GM20000 (cell line): ENCODE measurements at regions not wholly inside any gene's neighbourhood (a gene's known extent, or its start where the extent isn't known, plus 50 kb on each side); places are given as distances from the start of the nearest gene placed in this dataset.

ENCODE experiments used
- DNase-seq: peaks from one replicate; pipeline ENCODE4 v3.0.0; 2012; ENCODE audit warnings: low spot score
- TF ChIP-seq, protein P1 (sequence below): IDR thresholded peaks from 2 replicates; pipeline ENCODE4 v1.5.1; 2012; ENCODE audit warnings: mild to moderate bottlenecking, control low read depth; ENCODE audit errors: extremely low read depth, missing control alignments

DNA sequence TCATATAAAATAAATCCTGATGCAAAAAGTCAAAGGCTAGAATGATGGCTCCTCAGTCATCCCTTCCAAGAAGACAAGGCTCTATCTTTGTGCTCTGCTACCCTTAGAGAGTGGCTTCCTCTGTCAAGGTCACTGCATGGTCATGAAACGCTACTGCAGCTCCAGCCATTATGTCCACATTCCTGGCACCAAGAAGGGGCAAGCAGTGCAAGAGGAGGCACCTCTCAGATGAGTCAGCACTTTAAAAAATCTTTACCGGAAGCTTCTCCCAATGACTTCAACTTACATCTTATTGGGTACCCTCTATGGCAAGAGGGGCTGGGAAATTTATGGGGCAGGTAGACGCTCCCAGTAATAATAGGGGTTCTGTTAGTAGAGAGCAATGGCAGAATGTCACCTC lies 129.5 kb upstream of the CPEB4 start:
- TF ChIP-seq, protein P1, sequence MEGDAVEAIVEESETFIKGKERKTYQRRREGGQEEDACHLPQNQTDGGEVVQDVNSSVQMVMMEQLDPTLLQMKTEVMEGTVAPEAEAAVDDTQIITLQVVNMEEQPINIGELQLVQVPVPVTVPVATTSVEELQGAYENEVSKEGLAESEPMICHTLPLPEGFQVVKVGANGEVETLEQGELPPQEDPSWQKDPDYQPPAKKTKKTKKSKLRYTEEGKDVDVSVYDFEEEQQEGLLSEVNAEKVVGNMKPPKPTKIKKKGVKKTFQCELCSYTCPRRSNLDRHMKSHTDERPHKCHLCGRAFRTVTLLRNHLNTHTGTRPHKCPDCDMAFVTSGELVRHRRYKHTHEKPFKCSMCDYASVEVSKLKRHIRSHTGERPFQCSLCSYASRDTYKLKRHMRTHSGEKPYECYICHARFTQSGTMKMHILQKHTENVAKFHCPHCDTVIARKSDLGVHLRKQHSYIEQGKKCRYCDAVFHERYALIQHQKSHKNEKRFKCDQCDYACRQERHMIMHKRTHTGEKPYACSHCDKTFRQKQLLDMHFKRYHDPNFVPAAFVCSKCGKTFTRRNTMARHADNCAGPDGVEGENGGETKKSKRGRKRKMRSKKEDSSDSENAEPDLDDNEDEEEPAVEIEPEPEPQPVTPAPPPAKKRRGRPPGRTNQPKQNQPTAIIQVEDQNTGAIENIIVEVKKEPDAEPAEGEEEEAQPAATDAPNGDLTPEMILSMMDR, result no peak
- no peak for DNase-seq

DNA sequence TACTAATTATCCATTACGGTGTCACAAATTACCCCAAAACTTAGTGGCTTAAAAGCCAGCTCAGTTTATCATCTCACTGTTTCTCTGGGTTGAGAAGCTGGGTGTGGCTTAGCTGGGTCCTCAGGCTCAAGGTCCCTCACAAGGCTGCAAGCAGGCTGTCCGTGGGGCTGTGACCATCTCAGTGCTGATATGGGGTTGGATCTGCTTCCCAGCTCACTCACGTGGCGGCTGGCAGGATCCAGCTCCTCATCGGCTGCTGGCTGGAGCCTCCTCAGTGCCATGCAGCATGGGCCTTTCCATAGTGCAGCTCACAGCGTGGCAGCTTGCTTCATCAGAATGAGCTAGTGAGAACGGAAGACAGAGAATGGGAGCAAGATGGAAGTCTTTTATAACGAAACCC lies 128.5 kb upstream of the CPEB4 start:
- DNase-seq, result no peak
- TF ChIP-seq, protein P1, result no peak

DNA sequence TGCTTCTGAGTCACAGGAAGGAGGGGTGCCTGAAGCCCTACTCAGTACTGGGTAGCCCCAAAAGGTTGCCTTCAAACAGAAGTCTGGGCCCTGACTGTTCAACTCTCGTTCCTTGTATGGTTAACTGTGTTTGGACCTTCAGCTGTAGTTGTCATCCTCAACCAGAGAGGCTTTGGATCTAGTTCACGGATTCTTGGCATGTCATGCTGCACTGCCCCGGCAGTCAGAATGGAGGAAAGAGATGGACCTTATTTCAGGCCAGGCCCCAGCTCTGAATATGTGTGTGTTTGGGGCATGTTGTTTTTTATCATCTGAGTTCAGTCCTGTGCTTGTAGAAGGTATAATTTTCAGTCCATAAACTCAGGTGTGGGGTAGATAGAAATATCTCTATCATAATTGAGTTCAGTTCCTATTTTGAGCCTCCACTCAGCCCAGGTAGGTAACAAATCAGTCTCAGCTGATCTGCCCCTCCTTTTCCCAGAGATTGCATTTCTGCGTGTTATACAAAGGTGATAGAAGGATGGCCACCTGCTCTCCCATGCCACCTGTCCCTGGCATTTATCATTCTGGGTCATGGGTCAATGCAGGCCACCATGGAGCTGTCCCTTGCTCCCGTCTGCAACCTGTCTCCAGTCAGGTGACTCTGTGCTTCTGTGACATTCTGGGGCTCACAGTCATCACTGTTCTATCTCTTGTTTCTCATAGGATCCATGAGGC lies 127.5 kb upstream of the CPEB4 start:
- DNase-seq, result no peak
- TF ChIP-seq, protein P1, result no peak

DNA sequence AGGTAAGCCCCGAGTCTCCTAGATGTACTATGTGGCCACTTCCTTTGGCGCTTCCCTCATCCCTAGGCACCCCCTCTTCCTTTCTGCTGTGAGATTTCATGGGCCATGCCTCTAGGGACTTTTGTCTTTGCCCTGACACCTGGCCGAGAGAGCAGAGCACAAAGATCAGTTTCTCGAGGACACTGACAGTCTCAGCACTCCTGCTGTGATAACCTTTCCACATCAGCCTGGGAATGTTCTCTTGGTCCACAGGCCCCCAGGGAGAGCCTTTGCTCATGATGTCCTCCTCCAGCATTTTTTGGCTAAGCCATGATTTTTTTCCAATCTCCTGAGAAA lies 127.0 kb upstream of the CPEB4 start:
- no peak for DNase-seq
- TF ChIP-seq, protein P1, result no peak

DNA sequence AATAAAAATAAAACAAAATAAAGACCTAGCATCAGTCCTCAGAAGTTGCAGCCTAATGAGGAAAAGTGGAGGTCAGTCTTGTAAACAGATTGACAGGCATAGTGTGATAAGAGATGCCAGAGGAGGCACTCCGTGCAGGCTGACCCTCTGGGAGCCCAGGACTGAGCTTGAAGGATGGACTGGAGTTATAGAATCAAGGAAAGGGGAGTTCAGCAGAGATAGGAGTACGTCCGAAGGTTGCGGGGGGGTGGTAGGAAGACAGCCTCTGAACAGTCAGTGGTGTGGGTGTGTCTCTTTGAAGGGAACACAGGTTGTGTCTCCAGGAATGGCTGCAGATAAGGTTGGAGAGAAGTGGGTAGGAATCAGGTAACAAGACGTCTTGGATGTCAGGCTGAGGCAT lies 126.1 kb upstream of the CPEB4 start:
- no peak for DNase-seq
- TF ChIP-seq, protein P1, result no peak

DNA sequence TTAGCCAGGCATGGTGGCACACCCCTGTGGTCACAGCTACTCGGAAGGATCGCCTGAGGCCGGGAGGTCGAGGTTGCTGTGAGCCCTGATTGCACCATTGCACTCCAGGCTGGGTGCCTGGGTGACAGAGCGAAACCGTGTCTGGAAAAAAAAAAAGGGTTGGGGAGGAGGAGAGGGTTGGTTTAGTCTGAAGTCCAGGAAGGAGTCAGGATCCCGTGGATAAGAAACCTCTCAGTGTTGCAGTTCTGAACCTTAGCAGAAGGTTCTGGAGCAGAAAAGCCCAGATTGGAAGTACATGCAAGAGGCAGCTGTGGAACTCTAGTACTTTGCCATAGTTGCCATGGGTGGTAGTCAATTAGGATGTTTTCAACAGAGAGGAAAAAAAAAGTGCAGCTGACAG lies 125.2 kb upstream of the CPEB4 start:
- no peak for DNase-seq
- TF ChIP-seq, protein P1, result no peak

DNA sequence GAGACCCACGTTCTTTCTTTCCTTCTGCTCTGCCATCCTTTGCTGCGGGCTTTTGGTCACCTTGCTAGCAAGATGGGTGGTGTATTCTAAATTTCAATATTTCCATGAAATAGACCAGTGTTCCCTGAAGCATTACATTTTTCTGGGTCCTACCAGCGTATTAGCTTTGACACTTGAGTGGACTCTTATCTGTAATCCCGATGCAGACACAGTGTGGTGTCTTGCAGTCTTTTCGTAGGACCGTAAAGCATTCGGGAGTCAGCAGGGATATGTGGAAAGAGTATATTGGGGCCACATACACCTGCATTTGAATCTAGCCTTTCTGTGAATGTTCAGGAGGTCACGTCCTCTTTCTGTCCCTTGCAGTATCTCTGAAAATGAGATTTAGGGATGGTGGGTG lies 124.7 kb upstream of the CPEB4 start:
- TF ChIP-seq, protein P1, result no peak
- DNase-seq, result no peak
